Prostate gland (tissue), 2 donors: ENCODE measurements at regions not wholly inside any gene's neighbourhood (a gene's known extent, or its start where the extent isn't known, plus 50 kb on each side); places are given as distances from the start of the nearest gene placed in this dataset.

Experiments used
- CTCF ChIP-seq, 4 experiments: fragments of 200-600 bp in 2 of 4; fragments of 450-650 bp in 2 of 4; sonication (generic) in 2 of 4; IDR thresholded peaks; 1 replicate in 3 of 4; 2 replicates in 1 of 4; pipeline ENCODE4 v1.5.1; 2016 to 2019; ENCODE audit warnings: antibody characterized with exemption in 4 of 4, mild to moderate bottlenecking in 2 of 4, moderate library complexity in 2 of 4
- POLR2A ChIP-seq: fragments of 450-650 bp; IDR thresholded peaks from one replicate; pipeline ENCODE4 v1.6.1; 2016; ENCODE audit warnings: antibody characterized with exemption, mild to moderate bottlenecking
- POLR2AphosphoS5 ChIP-seq: sonication (generic); formaldehyde crosslinking; IDR thresholded peaks from one replicate; pipeline ENCODE4 v1.6.1; 2017; ENCODE audit warnings: antibody characterized with exemption

DNA sequence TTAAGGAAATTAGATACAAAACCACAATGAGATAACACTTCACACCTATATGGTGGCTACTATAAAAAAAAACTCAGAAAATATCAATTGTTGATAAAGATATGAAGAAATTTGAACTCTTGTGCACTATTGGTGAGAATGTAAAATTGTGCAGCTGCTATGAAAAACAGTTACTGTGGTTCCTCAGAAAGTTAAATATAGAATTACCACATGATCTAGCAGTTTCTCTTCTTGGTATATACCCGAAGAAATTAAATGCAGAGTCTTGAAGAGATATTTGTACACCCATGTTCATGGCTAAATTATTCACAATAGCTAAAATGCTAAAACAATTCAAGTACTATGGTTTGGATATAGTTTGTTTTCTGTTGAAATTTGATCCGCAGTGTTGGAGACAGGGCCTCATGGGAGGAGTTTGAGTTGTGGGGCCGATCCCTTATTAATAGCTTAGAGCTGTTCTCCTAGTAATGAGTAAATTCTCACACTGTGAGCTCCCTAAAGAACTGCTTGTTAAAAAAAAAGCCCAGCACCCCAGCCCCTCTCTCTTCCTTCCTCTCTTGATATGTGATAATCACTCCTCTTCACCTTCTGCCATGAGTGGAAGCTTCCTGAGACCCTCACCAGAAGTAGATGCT, 1412.1 kb downstream of the PLA2G4A start:
- TF ChIP-seq CTCF (IDR thresholded peaks at IDR 0.05), result no peak
- TF ChIP-seq POLR2A, result no peak
- no peak for TF ChIP-seq POLR2AphosphoS5
